Muscle of leg (tissue), 3 donors: ENCODE measurements at regions not wholly inside any gene's neighbourhood (a gene's known extent, or its start where the extent isn't known, plus 50 kb on each side); places are given as distances from the start of the nearest gene placed in this dataset.

ENCODE experiments used
- DNase-seq: peaks from one replicate; pipeline ENCODE4 v3.0.0; 2013
- H3K27ac ChIP-seq: one replicate; pipeline ENCODE4 v1.5.1; 2013; ENCODE audit warnings: mild to moderate bottlenecking, low read length, control low read depth
- H3K27me3 ChIP-seq: one replicate; pipeline ENCODE4 v1.6.1; 2013; ENCODE audit warnings: low read length; ENCODE audit not compliant: control insufficient read depth, insufficient read depth
- H3K36me3 ChIP-seq: one replicate; pipeline ENCODE4 v1.6.1; 2013; ENCODE audit warnings: low read length; ENCODE audit not compliant: control insufficient read depth, insufficient read depth
- H3K4me1 ChIP-seq: one replicate; pipeline ENCODE4 v1.6.1; 2013; ENCODE audit warnings: low read length; ENCODE audit not compliant: control insufficient read depth, insufficient read depth
- H3K4me3 ChIP-seq: one replicate; pipeline ENCODE4 v1.5.1; 2013; ENCODE audit warnings: low read length, control low read depth
- H3K9me3 ChIP-seq: replicated peaks from 2 replicates; pipeline ENCODE4 v1.6.1; 2013; ENCODE audit warnings: low read depth, low read length; ENCODE audit not compliant: control insufficient read depth
- WGBS: methylation state at CpG from one replicate; pipeline ENCODE4 v1.1.5; 2013; ENCODE audit warnings: missing lambda C conversion rate; ENCODE audit not compliant: insufficient coverage; 5-methylcytosine and 5-hydroxymethylcytosine counted together

DNA sequence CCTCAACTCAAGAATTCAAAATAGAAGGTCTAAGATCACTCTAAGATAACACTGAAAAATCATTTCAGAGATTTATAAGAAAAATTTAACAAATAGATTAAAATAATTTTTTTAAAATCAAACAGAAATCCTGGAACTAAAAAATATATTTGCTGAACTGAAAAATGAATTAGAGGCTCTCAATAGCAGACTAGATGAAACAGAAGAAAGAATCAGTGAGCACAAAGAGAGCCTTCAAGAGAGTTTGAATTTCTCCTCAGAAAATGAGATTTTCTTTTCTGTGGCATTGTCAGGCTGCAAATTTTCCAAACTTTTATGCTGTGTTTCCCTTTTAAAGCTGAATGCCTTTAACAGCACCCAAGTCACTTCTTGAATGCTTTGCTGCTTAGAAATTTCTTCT lies 335.0 kb upstream of the SLC7A11 start:
- Histone ChIP-seq H3K9me3 (peaks cover 15% of the 10 kb centered on the region), H3K27me3 (no peaks in the 10 kb centered on the region), H3K27ac (no peak overlapping the region), H3K4me3 (no peak overlapping the region), H3K4me1 (no peaks in the 10 kb centered on the region), H3K36me3 (no peaks in the 10 kb centered on the region)
- no peak for DNase-seq

- no peaks in the 10 kb centered on the region for H3K4me1 ChIP-seq
- H3K27ac ChIP-seq = no peak overlapping the region
- no peaks in the 10 kb centered on the region for H3K27me3 ChIP-seq
- no peaks in the 10 kb centered on the region for H3K36me3 ChIP-seq
- no peak for DNase-seq
- H3K4me3 ChIP-seq = no peak overlapping the region
- 100% methylated on average over 1 of the region's 3 CpGs for WGBS
- H3K9me3 ChIP-seq = peaks cover 14% of the 10 kb centered on the region
Observed at GRCh38 chr4:138576684-138577083, 334.5 kb upstream of the SLC7A11 start.

- DNase-seq = peak; percentile 68
- no peak overlapping the region for H3K4me3 ChIP-seq
- no peak overlapping the region for H3K27ac ChIP-seq
- WGBS = 60% methylated on average over 1 of the region's 3 CpGs
- H3K27me3 ChIP-seq = no peaks in the 10 kb centered on the region
- H3K36me3 ChIP-seq = no peaks in the 10 kb centered on the region
- peaks cover 11% of the 10 kb centered on the region for H3K9me3 ChIP-seq
- no peaks in the 10 kb centered on the region for H3K4me1 ChIP-seq
Observed at GRCh38 chr4:138573246-138573645, 331.1 kb upstream of the SLC7A11 start.

DNA sequence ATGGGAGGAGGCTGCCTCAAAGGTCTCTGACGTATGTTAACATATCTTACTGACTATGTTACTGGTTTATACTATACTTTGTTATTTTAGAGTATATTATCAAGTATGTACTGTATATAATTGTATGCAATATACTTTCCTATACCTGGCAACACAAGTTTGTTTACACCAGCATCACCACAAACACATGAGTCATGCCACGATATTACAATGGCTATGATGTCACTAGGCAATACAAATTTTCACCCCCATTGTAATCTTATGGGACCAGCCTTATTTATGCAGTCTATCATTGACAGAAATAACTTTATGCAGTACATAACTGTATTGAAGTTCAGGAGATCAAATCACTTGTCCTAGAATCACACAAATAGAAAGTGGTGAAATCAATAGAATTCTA lies 329.9 kb upstream of the SLC7A11 start:
- Histone ChIP-seq H3K36me3 (no peaks in the 10 kb centered on the region), H3K4me1 (no peaks in the 10 kb centered on the region), H3K27me3 (no peaks in the 10 kb centered on the region), H3K27ac (no peak overlapping the region), H3K9me3 (peaks cover 7% of the 10 kb centered on the region), H3K4me3 (no peak overlapping the region)
- WGBS = no CpG with 5 or more reads among the region's 2 CpGs
- no peak for DNase-seq

DNA sequence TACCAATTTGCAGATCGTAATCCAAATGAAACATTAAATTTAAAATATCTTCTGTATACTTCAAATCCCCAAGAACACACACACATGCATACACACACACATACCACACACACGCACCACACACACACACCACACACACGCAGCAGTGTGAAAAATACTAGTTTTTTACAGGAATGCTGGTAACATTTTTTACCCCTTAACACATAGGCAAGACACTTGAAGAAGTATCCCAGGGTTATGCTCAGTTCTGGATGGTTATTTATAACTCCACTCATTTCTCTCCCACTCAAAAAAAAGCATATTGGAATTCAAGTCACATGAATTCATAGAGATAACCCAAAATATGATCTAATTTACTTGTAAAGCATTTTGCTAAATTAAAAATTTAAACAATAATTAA lies 325.5 kb upstream of the SLC7A11 start:
- no peak overlapping the region for H3K27ac ChIP-seq
- H3K36me3 ChIP-seq = no peaks in the 10 kb centered on the region
- no peak for DNase-seq
- no peaks in the 10 kb centered on the region for H3K27me3 ChIP-seq
- H3K9me3 ChIP-seq = no peaks in the 10 kb centered on the region
- no peak overlapping the region for H3K4me3 ChIP-seq
- 80% methylated on average over 2 of the region's 3 CpGs for WGBS
- H3K4me1 ChIP-seq = no peaks in the 10 kb centered on the region

DNA sequence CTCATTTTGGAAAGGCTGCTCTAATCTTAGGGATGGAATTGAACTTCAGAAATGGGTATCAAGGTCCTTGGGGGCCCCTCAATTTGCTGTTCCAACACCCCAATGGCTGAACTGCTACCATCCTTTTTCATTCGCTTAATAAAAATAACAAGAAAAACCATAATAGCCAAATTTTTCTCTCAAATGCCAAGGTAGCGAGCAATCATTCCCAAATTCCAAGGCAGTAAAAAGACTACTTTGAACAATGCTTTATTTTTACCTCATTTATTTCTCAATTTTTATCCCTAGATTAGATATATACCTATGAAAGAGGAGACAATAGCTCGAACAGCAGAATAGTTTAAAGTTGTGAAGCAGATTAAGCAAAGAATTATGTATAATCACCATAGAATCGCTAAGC lies 323.4 kb upstream of the SLC7A11 start:
- Histone ChIP-seq H3K27me3 (no peaks in the 10 kb centered on the region), H3K9me3 (no peaks in the 10 kb centered on the region), H3K4me1 (peaks cover 3% of the 10 kb centered on the region), H3K4me3 (no peak overlapping the region), H3K36me3 (no peaks in the 10 kb centered on the region), H3K27ac (no peak overlapping the region)
- 100% methylated on average over 1 of the region's 4 CpGs for WGBS
- DNase-seq = no peak

DNA sequence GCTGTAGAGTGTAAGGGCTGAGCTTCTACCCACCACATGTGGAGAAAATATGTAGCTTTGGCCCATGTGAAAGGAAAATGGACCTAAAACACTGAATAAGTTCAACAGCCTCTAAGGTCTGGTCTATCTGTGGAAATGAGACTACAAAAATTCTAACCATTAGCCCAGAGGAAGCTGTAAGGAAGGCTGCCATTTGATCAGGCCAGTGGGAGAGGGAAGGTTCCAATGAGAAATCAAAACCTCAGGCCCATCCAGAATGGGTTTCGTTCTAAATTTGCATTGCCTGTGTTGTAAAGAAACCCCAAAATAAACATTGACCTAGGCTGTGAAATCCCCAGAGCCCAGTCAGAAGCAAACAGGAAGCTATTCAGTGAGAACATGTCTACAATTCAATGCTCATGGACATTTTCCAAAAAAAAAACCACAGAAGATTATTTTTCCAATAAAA lies 320.4 kb upstream of the SLC7A11 start:
- H3K27me3 ChIP-seq = no peaks in the 10 kb centered on the region
- H3K36me3 ChIP-seq = no peaks in the 10 kb centered on the region
- no CpG with 5 or more reads among the region's 1 CpG for WGBS
- H3K4me3 ChIP-seq = no peak overlapping the region
- no peaks in the 10 kb centered on the region for H3K9me3 ChIP-seq
- H3K27ac ChIP-seq = peak overlapping the region; percentile 81
- peaks cover 3% of the 10 kb centered on the region for H3K4me1 ChIP-seq
- peak; percentile 87 for DNase-seq

GRCh38 chr4:138561906-138562305 lies 319.8 kb upstream of the SLC7A11 start:
- DNase-seq = peak; percentile 21
- Histone ChIP-seq H3K36me3 (no peaks in the 10 kb centered on the region), H3K27me3 (no peaks in the 10 kb centered on the region), H3K9me3 (no peaks in the 10 kb centered on the region), H3K27ac (peak overlapping the region; percentile 44), H3K4me3 (no peak overlapping the region), H3K4me1 (peaks cover 3% of the 10 kb centered on the region)
- 82% methylated on average over 16 of the region's 18 CpGs for WGBS

DNA sequence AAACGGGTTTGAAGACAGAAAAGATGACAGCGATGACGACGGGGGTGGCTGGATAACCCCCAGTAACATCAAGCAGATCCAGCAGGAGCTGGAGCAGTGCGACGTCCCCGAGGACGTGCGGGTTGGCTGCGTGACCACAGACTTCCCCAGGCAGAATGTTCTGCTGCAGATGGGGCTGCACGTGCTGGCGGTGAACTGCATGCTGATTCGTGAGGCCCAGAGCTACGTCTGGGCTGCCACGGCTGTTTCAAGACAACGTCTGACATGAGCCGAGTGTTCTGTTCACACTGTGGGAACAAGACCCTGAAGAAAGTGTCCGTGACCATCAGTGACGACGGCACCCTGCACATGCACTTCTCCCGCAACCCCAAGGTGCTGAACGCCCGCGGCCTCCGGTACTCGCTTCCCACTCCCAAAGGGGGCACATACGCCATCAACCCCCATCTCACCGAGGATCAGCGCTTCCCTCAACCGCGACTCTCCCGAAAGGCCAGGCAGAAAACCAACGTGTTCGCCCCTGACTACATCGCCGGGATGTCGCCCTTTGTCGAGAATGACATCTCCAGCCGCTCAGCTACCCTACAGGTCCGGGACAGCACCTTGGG lies 319.2 kb upstream of the SLC7A11 start:
- Histone ChIP-seq H3K4me3 (no peak overlapping the region), H3K27me3 (no peaks in the 10 kb centered on the region), H3K36me3 (no peaks in the 10 kb centered on the region), H3K4me1 (peaks cover 3% of the 10 kb centered on the region), H3K27ac (no peak overlapping the region), H3K9me3 (no peaks in the 10 kb centered on the region)
- WGBS = 89% methylated on average over 20 of the region's 40 CpGs
- no peak for DNase-seq

- Histone ChIP-seq H3K27ac (no peak overlapping the region), H3K4me1 (peaks cover 3% of the 10 kb centered on the region), H3K9me3 (no peaks in the 10 kb centered on the region), H3K36me3 (no peaks in the 10 kb centered on the region), H3K27me3 (no peaks in the 10 kb centered on the region), H3K4me3 (no peak overlapping the region)
- no peak for DNase-seq
- 89% methylated on average over 21 of the region's 21 CpGs for WGBS
Observed at GRCh38 chr4:138560448-138560847, 318.3 kb upstream of the SLC7A11 start.

DNA sequence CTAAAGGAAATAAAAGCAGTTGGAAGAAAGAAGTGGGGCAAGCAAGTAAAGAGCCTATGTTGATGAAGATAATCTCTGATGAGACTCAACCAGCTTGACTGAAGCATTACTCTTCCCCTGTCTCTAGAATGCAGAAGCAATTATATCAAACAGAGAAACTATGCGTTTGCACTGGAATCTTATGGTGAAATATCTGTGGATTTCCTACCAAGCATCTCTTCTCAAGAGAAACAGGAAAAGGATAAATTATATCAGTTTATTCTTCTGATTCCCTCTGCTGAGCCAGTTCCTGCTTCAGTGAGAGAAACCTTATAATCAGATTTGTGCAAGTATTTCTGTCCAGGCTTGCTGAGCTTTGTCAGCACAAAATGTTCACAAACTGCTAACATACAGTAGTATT lies 316.7 kb upstream of the SLC7A11 start:
- WGBS = no CpG with 5 or more reads among the region's 1 CpG

More for the DNA sequence above, 316.7 kb upstream of the SLC7A11 start:
- no peak overlapping the region for H3K27ac ChIP-seq
- H3K27me3 ChIP-seq = no peaks in the 10 kb centered on the region
- H3K36me3 ChIP-seq = no peaks in the 10 kb centered on the region
- H3K4me1 ChIP-seq = peaks cover 3% of the 10 kb centered on the region
- no peak overlapping the region for H3K4me3 ChIP-seq
- DNase-seq = no peak
- no peaks in the 10 kb centered on the region for H3K9me3 ChIP-seq
